ENCODE measurements at regions not wholly inside any gene's neighbourhood (a gene's known extent, or its start where the extent isn't known, plus 50 kb on each side); places are given as distances from the start of the nearest gene placed in this dataset.

GRCh38 chr18:31255953-31256352, 62.0 kb upstream of the DSG1 start:
- H3K36me3 ChIP-seq (replicated peaks; ENCODE audit: low read depth, low read length) = no peaks in the 10 kb centered on the region
- no peak overlapping the region for H3K4me2 ChIP-seq (ENCODE audit: low read length)
- H3K9me3 ChIP-seq (ENCODE audit: insufficient read depth, low read length) = no peaks in the 10 kb centered on the region
- H3K27ac ChIP-seq (ENCODE audit: low read length) = no peak overlapping the region
- no peaks in the 10 kb centered on the region for H4K20me1 ChIP-seq (ENCODE audit: insufficient read depth, low read length)
- H3K4me3 ChIP-seq (ENCODE audit: low read length) = no peak overlapping the region
- no peak overlapping the region for H2AFZ ChIP-seq (ENCODE audit: low read depth, low read length)
- H3K79me2 ChIP-seq (ENCODE audit: low read length) = no peaks in the 10 kb centered on the region
- H3K9ac ChIP-seq (ENCODE audit: low read length) = no peak overlapping the region
- no peaks in the 10 kb centered on the region for H3K4me1 ChIP-seq (ENCODE audit: low read length)
- no peaks in the 10 kb centered on the region for H3K27me3 ChIP-seq (ENCODE audit: low read depth, low read length)
- TF ChIP-seq EZH2phosphoT487 (IDR thresholded peaks at IDR 0.05; ENCODE audit: low read depth) = no peak
- TF ChIP-seq, protein P1, sequence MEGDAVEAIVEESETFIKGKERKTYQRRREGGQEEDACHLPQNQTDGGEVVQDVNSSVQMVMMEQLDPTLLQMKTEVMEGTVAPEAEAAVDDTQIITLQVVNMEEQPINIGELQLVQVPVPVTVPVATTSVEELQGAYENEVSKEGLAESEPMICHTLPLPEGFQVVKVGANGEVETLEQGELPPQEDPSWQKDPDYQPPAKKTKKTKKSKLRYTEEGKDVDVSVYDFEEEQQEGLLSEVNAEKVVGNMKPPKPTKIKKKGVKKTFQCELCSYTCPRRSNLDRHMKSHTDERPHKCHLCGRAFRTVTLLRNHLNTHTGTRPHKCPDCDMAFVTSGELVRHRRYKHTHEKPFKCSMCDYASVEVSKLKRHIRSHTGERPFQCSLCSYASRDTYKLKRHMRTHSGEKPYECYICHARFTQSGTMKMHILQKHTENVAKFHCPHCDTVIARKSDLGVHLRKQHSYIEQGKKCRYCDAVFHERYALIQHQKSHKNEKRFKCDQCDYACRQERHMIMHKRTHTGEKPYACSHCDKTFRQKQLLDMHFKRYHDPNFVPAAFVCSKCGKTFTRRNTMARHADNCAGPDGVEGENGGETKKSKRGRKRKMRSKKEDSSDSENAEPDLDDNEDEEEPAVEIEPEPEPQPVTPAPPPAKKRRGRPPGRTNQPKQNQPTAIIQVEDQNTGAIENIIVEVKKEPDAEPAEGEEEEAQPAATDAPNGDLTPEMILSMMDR (IDR thresholded peaks at IDR 0.05; ENCODE audit: low read depth, low read length) = no peak

DNA sequence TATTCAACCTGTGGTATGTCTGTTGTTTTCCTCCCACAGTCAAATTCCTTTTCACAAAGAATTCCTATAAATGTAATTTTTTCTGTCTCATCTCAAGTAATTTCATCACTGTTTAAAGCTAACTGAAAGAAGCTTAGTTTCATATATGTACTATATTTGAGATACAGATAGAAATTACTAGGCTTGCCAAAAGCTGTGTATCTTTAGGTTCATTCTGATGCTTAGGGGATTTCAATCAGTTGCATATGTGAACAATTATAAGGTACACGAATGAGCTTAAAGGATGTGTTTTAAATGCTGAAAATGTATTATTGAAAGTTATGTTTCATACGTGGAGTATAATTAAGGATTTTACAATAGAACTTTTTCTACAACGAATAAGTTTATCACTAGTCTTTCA, 59.2 kb upstream of the DSG1 start:
- no peak for TF ChIP-seq EZH2phosphoT487 (IDR thresholded peaks at IDR 0.05; ENCODE audit: low read depth)
- TF ChIP-seq, protein P1 (IDR thresholded peaks at IDR 0.05; ENCODE audit: low read depth, low read length) = no peak

DNA sequence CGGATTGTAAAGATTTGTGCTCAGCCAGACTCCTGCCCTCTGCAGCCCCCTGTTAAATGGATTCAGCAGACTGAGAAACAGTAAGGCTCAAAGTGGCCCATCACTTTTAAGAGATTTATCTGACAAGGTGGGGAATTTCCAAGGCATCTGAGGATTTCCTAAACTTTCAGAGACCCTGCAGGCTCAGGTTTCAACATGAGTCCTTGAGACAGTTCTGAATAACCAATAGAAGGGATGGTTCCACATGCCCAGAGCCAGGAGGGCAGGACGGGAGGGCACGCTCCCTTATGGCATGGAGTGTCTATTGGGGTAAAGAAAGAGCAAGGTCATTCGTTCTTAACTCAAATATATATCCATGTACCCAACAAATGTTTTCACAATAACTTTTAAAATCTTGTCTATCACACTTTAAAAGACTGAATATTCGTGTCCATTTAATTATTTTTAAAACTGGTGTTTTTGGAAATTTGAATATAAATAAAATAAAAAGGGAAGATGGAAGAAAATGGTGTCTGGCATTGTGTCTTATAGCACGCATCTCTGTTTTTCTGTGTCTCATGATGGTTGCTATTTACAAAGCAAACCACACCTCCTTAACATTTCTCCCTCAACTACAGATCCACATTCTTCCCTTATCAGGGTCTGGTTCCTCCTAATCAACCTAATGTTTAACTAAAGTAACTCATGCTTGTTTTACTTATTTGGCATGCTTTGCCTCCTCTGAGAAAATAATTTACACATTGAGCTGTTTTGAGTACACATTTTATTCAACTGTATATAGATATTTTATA, 56.0 kb upstream of the DSG1 start:
- no peak overlapping the region for H2AFZ ChIP-seq (ENCODE audit: low read depth, low read length)
- no peaks in the 10 kb centered on the region for H3K27me3 ChIP-seq (ENCODE audit: low read depth, low read length)
- no peak overlapping the region for H3K9ac ChIP-seq (ENCODE audit: low read length)
- H3K79me2 ChIP-seq (ENCODE audit: low read length) = no peaks in the 10 kb centered on the region
- no peak overlapping the region for H3K4me2 ChIP-seq (ENCODE audit: low read length)
- peaks cover 4% of the 10 kb centered on the region; the same call in 1 of the 2 replicates for H3K4me1 ChIP-seq (ENCODE audit: low read length)
- H3K36me3 ChIP-seq (replicated peaks; ENCODE audit: low read depth, low read length) = no peaks in the 10 kb centered on the region
- H3K9me3 ChIP-seq (ENCODE audit: insufficient read depth, low read length) = no peaks in the 10 kb centered on the region
- no peak overlapping the region for H3K27ac ChIP-seq (ENCODE audit: low read length)
- no peak overlapping the region for H3K4me3 ChIP-seq (ENCODE audit: low read length)
- no peaks in the 10 kb centered on the region for H4K20me1 ChIP-seq (ENCODE audit: insufficient read depth, low read length)
- TF ChIP-seq, protein P1 (IDR thresholded peaks at IDR 0.05; ENCODE audit: low read depth, low read length) = no peak
- TF ChIP-seq EZH2phosphoT487 (IDR thresholded peaks at IDR 0.05; ENCODE audit: low read depth) = no peak

More for the DNA sequence above, 59.2 kb upstream of the DSG1 start:
- H3K79me2 ChIP-seq (ENCODE audit: low read length) = no peaks in the 10 kb centered on the region
- no peaks in the 10 kb centered on the region for H4K20me1 ChIP-seq (ENCODE audit: insufficient read depth, low read length)
- H3K4me2 ChIP-seq (ENCODE audit: low read length) = no peak overlapping the region
- no peaks in the 10 kb centered on the region for H3K9me3 ChIP-seq (ENCODE audit: insufficient read depth, low read length)
- no peaks in the 10 kb centered on the region for H3K27me3 ChIP-seq (ENCODE audit: low read depth, low read length)
- H3K9ac ChIP-seq (ENCODE audit: low read length) = no peak overlapping the region
- H3K4me1 ChIP-seq (ENCODE audit: low read length) = no peaks in the 10 kb centered on the region
- no peak overlapping the region for H3K4me3 ChIP-seq (ENCODE audit: low read length)
- H3K36me3 ChIP-seq (replicated peaks; ENCODE audit: low read depth, low read length) = no peaks in the 10 kb centered on the region
- no peak overlapping the region for H3K27ac ChIP-seq (ENCODE audit: low read length)
- H2AFZ ChIP-seq (ENCODE audit: low read depth, low read length) = no peak overlapping the region

DNA sequence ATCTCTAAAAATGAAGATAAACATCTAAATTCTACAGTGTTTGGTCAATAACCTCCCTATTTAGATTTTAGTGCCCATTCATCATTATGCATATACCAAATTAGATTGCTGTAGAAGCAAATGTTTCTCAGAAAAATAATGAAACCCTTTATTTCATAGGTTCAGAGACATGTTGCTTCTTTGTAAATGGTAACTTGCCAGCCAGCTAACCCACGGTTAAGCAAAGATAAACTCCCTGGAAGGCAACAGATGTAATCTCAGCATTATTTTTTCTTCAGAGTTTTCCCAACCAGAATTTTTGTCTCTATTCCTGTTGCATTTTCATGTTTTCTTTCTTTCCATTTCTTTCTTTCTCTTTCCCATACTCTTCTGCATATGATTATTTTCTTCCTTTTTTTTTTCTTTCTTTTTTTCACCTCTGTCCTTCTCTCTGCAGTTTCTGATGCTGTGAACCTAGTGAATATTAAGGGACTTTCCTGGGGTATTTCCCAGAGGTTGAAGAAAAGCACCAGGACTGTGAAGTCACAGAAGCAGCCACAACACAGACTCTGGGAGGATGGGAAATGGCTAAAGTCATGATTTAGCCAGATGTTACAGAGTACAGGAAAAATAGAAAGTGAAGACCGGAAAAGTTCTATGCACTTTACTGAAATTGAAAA, 50.0 kb upstream of the DSG1 start:
- Histone ChIP-seq H3K4me1 (ENCODE audit: low read length) (peaks cover 29% of the 10 kb centered on the region), H2AFZ (ENCODE audit: low read depth, low read length) (no peak overlapping the region), H3K36me3 (replicated peaks; ENCODE audit: low read depth, low read length) (no peaks in the 10 kb centered on the region), H3K9ac (ENCODE audit: low read length) (no peak overlapping the region), H3K4me2 (ENCODE audit: low read length) (peak overlapping the region; percentile 56), H3K4me3 (ENCODE audit: low read length) (peak overlapping the region; percentile 22), H3K27ac (ENCODE audit: low read length) (peak overlapping the region; percentile 11; the same call in 1 of the 2 replicates), H3K27me3 (ENCODE audit: low read depth, low read length) (no peaks in the 10 kb centered on the region), H3K9me3 (ENCODE audit: insufficient read depth, low read length) (no peaks in the 10 kb centered on the region), H4K20me1 (ENCODE audit: insufficient read depth, low read length) (no peaks in the 10 kb centered on the region), H3K79me2 (ENCODE audit: low read length) (no peaks in the 10 kb centered on the region)
- TF ChIP-seq EZH2phosphoT487 (IDR thresholded peaks at IDR 0.05; ENCODE audit: low read depth) = no peak
- TF ChIP-seq, protein P1 (IDR thresholded peaks at IDR 0.05; ENCODE audit: low read depth, low read length) = no peak

All from OCI-LY3 (cell line).